Putamen (tissue), 1 donor: ENCODE measurements at regions not wholly inside any gene's neighbourhood (a gene's known extent, or its start where the extent isn't known, plus 50 kb on each side); places are given as distances from the start of the nearest gene placed in this dataset.

ENCODE experiments used
- DNase-seq: peaks from one replicate; pipeline ENCODE4 v3.0.0-alpha.2; 2016; ENCODE audit warnings: low spot score

- no peak for DNase-seq
These were observed 168.4 kb upstream of the NHS start for GRCh38 chrX:17206584-17206983.

GRCh38 chrX:17214962-17215361 is 160.0 kb upstream of the NHS start:
- no peak for DNase-seq

DNA sequence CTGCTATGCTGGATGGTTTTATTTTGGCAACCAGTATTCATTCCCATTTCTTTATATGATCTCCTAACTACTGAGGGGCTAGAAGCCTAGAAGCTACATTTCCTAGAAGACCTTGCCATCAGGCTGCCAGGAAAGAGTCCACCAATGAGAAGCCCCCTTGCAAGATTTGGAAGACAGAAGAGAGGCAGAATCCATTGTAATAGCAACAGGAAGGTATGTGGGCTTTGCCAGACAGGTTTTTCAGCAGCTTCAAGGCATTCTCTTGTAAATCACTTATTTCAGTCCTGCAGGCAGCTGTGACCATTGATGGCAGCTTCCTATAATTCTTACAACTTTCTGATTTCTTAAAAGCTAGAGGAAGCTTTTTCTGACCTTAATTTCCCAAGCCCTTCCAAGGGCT is 148.3 kb upstream of the NHS start:
- DNase-seq = no peak

DNA sequence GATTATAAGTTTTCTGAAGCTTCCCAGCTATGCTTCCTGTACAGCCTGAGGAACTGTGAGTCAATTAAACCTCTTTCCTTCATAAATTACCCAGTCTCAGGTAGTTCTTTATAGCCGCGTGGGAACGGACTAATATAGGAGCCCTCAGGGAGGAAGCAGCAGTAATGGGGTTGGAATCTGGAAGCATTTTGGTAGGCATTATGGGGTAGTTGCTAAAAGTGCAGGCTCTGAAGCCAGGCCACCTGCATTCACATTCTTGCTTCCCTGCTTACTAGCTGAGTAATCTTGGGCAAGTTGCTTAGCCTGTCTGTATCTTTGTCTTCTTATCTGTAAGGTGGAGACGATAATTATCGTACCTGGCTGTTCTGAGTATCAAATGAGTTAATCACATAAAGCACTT is 137.9 kb upstream of the NHS start:
- no peak for DNase-seq

- DNase-seq = peak; percentile 6
These were observed 132.5 kb upstream of the NHS start for GRCh38 chrX:17242470-17242869.

DNA sequence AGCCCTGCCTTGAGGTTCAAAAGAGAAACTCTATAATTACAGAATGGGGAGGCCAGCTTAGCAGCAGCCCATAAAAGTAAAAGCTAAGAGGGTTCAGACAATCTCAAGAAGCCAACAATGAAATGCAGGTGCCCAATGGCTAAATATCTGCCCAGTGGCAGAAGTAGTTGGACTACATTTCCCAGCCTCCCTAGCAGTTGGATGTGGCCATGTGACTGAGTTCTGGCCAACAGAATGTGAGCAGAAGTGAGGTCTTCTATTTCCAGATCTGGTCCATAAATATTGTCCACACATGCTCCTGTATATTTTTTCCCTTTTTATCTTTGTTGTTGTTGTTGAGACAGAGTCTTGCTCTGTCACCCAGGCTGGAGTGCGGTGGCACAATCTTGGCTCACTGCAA is 127.9 kb upstream of the NHS start:
- DNase-seq = no peak

- no peak for DNase-seq
These were observed 112.9 kb upstream of the NHS start for GRCh38 chrX:17262123-17262522.

DNA sequence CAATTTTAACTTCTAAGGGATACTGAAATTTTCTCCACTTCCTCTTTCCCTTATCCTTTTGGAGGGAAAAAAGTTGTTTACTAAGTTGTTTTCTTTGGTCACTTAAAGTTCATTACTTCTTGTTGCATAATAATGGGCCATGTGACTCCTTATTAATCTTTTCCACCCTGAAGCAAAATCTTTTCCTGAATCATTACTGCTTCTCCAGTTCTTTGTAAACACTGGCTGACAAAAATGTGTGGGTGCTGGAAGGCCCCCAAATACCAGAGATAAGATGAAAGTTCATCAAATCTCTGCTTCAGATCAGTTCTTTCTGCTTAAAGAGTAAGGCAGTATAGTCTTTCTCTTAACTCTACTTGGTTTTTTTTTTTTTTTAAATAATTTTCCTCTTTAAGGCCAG is 108.9 kb upstream of the NHS start:
- DNase-seq = no peak

- no peak for DNase-seq
These were observed 96.0 kb upstream of the NHS start for GRCh38 chrX:17278961-17279360.

DNA sequence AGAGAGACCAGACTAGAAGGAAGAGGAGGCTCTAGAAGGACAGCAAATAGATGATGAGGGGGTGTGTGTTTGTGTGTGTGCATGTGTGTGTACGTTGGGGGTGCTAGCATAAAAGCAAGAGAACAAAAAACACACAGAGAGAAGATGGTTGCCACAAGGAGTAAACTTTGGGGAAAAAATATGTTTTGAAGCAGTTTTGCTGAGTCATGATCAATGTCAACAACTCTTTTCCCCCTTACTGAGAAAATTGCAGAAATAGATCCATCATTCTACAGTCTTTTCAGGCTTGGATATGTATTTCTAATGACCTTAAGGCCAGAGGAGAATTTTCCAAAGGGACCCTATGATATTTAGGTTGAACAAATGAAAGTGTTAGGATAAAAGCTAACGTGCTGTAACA is 89.0 kb upstream of the NHS start:
- DNase-seq = no peak

DNA sequence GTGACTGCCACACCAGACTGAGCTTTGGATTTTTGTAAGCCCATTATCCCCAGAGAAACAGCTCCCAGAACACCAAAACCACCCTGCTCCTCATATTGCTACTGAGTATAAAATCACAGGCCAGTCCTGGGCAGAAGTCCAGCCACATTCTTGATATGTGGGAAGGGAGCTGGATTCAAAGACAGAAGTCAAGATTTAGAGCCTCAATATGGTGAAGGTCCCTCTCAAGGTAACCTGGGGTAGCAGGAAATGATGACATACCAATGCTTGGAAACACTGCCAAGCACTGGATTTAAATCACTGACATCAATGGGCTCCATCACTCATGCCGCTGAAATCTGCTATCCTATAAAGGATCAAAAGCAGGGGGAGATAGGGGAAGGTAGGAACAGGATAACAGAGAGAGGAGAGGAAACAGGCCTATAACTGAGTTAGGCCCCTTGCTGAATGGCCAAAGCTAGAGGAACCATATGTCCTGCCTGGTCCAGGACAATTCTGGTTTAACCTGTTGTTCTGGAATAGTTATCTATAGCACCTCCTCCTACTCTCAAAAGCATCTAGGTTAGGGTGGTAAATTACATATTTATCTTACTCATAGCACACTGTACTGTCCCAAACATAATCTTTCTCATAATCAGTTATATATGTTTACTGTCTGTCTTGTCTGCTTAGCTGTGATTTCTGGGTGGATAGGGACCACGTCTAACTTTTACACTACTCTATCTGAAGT is 83.7 kb upstream of the NHS start:
- no peak for DNase-seq

DNA sequence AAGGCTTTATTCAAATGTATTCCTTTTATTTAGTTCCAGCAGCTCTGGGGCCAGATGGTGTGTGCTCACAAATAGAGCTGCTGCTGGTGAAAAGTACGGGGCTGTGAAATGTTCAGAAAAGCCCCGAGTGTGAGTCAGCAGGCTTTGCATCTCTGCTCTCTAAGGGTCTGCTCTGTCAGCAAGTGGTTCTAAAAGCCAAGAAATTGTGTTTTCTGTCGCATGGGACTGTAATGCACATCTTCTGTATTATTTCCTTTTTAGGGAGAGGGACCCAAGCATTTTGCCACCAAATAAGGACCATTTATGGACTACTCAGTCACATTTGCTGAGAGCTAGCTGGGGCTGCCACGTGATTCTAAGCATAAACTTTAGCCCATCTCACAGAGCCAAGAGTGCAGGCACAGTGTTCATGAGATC is 82.9 kb upstream of the NHS start:
- no peak for DNase-seq

DNA sequence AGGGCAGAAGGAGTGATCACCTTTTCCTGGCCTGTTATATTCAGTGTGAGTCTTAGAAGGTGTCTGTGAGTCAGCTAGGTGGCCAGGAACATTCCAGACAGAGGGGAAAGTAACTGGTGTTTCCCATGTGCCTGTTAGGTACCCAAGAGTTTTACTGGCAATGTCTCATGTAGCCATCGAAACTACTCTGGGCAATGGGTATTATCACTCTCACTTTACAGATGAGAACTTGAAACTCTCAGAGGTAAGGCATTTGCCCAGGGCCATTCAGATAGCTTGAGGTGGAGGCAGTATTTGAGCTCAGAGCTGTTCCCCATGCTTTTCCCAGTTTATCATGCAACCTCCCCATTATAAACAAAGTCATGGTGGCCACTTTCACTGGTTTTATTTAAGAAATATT is 80.4 kb upstream of the NHS start:
- DNase-seq = no peak

DNA sequence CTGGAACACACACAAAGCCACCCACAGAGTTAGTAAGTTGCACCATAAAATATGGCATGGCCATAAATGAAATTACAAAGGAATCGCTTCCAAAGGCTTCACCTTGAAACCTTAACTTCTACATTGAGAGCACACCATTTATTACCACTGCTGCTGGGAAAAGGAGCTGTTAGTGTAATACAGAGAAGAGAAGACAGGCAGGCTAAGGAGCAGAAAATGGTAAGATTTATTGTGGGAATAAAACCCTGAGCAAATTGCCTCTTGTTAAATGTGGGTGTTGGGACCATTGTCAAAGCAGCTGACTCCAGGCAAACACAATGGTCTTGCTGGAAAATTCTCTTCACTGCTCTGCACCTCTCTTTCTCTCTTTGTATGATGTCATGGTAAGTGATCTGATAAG is 79.2 kb upstream of the NHS start:
- no peak for DNase-seq

GRCh38 chrX:17298564-17298963 is 76.4 kb upstream of the NHS start:
- no peak for DNase-seq

DNA sequence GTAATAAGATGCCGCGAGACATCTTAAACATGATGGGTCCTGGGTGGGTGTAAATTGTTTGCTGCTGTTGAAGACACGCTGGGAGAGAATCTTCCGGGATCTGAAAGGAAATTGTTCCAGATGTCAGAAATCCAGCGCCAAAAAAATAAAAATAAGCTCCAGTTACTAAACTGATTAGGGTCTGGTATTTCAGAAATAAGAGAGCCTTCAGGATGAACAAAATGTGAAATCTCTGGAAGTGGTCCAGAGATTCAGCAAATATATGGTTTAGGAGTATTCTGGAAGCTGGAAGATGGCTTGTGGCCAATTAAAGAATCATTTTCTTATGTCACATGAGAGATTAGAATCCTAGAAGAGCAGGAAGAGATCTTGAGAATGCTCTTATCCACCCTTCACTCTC is 75.8 kb upstream of the NHS start:
- no peak for DNase-seq

GRCh38 chrX:17323397-17323796 is 51.6 kb upstream of the NHS start:
- no peak for DNase-seq
